GM12891 (cell line): ENCODE measurements at regions not wholly inside any gene's neighbourhood (a gene's known extent, or its start where the extent isn't known, plus 50 kb on each side); places are given as distances from the start of the nearest gene placed in this dataset.
"Not testable (repeated sequence)": the region's sequence is repeated elsewhere in the genome, so short reads cannot be mapped to it uniquely, and the experiment has no call there.

Experiments
- PAX5 ChIP-seq: IDR thresholded peaks from 2 replicates; pipeline ENCODE4 v1.6.1; 2011; ENCODE audit warnings: low read length, moderate library complexity, mild to moderate bottlenecking; ENCODE audit not compliant: insufficient read depth, severe bottlenecking
- POLR2A ChIP-seq: IDR thresholded peaks from 2 replicates; pipeline ENCODE4 v1.6.1; 2011; ENCODE audit warnings: low read depth, low read length, control low read depth
- POLR2AphosphoS5 ChIP-seq: IDR thresholded peaks from 2 replicates; pipeline ENCODE4 v1.6.1; 2011; ENCODE audit warnings: low read depth, low read length, control low read depth
- TAF1 ChIP-seq: IDR thresholded peaks from 2 replicates; pipeline ENCODE4 v1.6.1; 2011; ENCODE audit warnings: low read depth, low read length, control low read depth

GRCh38 chr5:91446880-91447279, 63.8 kb upstream of the ARRDC3 start:
- not testable (repeated sequence) for TF ChIP-seq POLR2AphosphoS5, POLR2A, TAF1, PAX5
